Prostate gland (tissue), 2 donors: ENCODE measurements at regions not wholly inside any gene's neighbourhood (a gene's known extent, or its start where the extent isn't known, plus 50 kb on each side); places are given as distances from the start of the nearest gene placed in this dataset.

Source experiments
- POLR2A ChIP-seq: fragments of 450-650 bp; IDR thresholded peaks from one replicate; pipeline ENCODE4 v1.6.1; 2016; ENCODE audit warnings: antibody characterized with exemption, mild to moderate bottlenecking
- POLR2AphosphoS5 ChIP-seq: sonication (generic); formaldehyde crosslinking; IDR thresholded peaks from one replicate; pipeline ENCODE4 v1.6.1; 2017; ENCODE audit warnings: antibody characterized with exemption
- TF ChIP-seq, protein P1 (sequence below), 4 experiments: fragments of 200-600 bp in 2 of 4; fragments of 450-650 bp in 2 of 4; sonication (generic) in 2 of 4; IDR thresholded peaks; 1 replicate in 3 of 4; 2 replicates in 1 of 4; pipeline ENCODE4 v1.5.1; 2016 to 2019; ENCODE audit warnings: antibody characterized with exemption in 4 of 4, mild to moderate bottlenecking in 2 of 4, moderate library complexity in 2 of 4

DNA sequence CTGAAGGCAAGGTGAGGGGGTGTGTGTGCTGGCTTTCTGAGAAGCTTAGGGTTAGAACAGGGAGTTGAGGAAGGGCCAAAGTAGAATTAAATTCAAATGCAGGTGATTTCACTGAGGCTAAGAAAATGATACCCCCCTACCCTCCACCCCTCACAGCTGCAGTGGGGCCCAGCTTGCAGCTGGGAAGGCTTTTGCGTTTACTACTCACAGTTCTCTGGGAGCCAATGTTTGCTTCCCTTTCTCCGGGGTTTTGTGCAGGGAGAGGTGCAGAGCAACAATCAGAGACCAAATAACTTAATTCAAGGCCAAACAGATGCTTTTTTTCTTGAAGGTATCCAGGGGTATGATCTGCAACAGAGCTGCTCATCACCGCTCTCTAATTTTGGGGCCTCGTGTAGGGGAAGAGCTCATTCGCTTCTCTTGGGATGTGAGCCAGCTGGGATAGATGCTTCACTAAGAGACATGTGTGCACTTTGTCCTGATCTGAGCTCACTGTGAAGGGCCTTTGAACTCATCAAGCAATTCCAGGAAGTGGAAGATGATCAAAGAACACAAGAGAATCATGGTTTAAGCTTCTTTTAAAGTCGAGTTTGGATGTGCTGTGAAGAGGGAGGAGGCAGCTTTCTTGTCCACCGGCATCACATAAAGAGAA is 122.7 kb upstream of the C1GALT1C1 start:
- TF ChIP-seq, protein P1, sequence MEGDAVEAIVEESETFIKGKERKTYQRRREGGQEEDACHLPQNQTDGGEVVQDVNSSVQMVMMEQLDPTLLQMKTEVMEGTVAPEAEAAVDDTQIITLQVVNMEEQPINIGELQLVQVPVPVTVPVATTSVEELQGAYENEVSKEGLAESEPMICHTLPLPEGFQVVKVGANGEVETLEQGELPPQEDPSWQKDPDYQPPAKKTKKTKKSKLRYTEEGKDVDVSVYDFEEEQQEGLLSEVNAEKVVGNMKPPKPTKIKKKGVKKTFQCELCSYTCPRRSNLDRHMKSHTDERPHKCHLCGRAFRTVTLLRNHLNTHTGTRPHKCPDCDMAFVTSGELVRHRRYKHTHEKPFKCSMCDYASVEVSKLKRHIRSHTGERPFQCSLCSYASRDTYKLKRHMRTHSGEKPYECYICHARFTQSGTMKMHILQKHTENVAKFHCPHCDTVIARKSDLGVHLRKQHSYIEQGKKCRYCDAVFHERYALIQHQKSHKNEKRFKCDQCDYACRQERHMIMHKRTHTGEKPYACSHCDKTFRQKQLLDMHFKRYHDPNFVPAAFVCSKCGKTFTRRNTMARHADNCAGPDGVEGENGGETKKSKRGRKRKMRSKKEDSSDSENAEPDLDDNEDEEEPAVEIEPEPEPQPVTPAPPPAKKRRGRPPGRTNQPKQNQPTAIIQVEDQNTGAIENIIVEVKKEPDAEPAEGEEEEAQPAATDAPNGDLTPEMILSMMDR (IDR thresholded peaks at IDR 0.05), result no peak
- TF ChIP-seq POLR2A, result no peak
- TF ChIP-seq POLR2AphosphoS5, result no peak
